ENCODE measurements at regions not wholly inside any gene's neighbourhood (a gene's known extent, or its start where the extent isn't known, plus 50 kb on each side); places are given as distances from the start of the nearest gene placed in this dataset.

GRCh38 chr17:73774852-73775251 lies 130.6 kb upstream of the SDK2 start:
- in situ Hi-C loops (cut with HindIII; ENCODE audit: low sequenced_read_pairs), result no loop called here
- no peak for DNase-seq (ENCODE audit: low spot score)

GRCh38 chr17:73776351-73777130 lies 132.3 kb upstream of the SDK2 start:
- no peak for DNase-seq (ENCODE audit: low spot score)
- in situ Hi-C loops (cut with HindIII; ENCODE audit: low sequenced_read_pairs), result no loop called here

GRCh38 chr17:73777131-73777449 lies 132.8 kb upstream of the SDK2 start:
- in situ Hi-C loops (cut with HindIII; ENCODE audit: low sequenced_read_pairs), result no loop called here
- DNase-seq (ENCODE audit: low spot score), result no peak

- in situ Hi-C loops (cut with HindIII; ENCODE audit: low sequenced_read_pairs), result no loop called here
These were observed 138.0 kb upstream of the SDK2 start for GRCh38 chr17:73782231-73782630.

GRCh38 chr17:73782641-73783381 lies 138.6 kb upstream of the SDK2 start:
- in situ Hi-C loops (cut with HindIII; ENCODE audit: low sequenced_read_pairs), result no loop called here
- no peak for DNase-seq (ENCODE audit: low spot score)

More at GRCh38 chr17:73782231-73782630, 138.0 kb upstream of the SDK2 start:
- DNase-seq (ENCODE audit: low spot score), result no peak

- DNase-seq (ENCODE audit: low spot score), result no peak
- in situ Hi-C loops (cut with HindIII; ENCODE audit: low sequenced_read_pairs), result no loop called here
These were observed 139.1 kb upstream of the SDK2 start for GRCh38 chr17:73783382-73783766.

GRCh38 chr17:73783945-73784603 lies 139.8 kb upstream of the SDK2 start:
- DNase-seq (ENCODE audit: low spot score), result peak; percentile 17
- in situ Hi-C loops (cut with HindIII; ENCODE audit: low sequenced_read_pairs), result no loop called here

GRCh38 chr17:73785496-73785895 lies 141.3 kb upstream of the SDK2 start:
- in situ Hi-C loops (cut with HindIII; ENCODE audit: low sequenced_read_pairs), result no loop called here
- no peak for DNase-seq (ENCODE audit: low spot score)

GRCh38 chr17:73785958-73786743 lies 141.9 kb upstream of the SDK2 start:
- in situ Hi-C loops (cut with HindIII; ENCODE audit: low sequenced_read_pairs), result no loop called here
- DNase-seq (ENCODE audit: low spot score), result no peak

- in situ Hi-C loops (cut with HindIII; ENCODE audit: low sequenced_read_pairs), result no loop called here
These were observed 143.1 kb upstream of the SDK2 start for GRCh38 chr17:73787076-73788059.

GRCh38 chr17:73788111-73788510 lies 143.9 kb upstream of the SDK2 start:
- in situ Hi-C loops (cut with HindIII; ENCODE audit: low sequenced_read_pairs), result no loop called here
- DNase-seq (ENCODE audit: low spot score), result no peak

More at GRCh38 chr17:73787076-73788059, 143.1 kb upstream of the SDK2 start:
- DNase-seq (ENCODE audit: low spot score), result no peak

- in situ Hi-C loops (cut with HindIII; ENCODE audit: low sequenced_read_pairs), result no loop called here
- no peak for DNase-seq (ENCODE audit: low spot score)
These were observed 146.9 kb upstream of the SDK2 start for GRCh38 chr17:73791121-73791520.

GRCh38 chr17:73791631-73792030 lies 147.4 kb upstream of the SDK2 start:
- no peak for DNase-seq (ENCODE audit: low spot score)
- in situ Hi-C loops (cut with HindIII; ENCODE audit: low sequenced_read_pairs), result no loop called here

GRCh38 chr17:73792994-73793393 lies 148.7 kb upstream of the SDK2 start:
- DNase-seq (ENCODE audit: low spot score), result no peak
- in situ Hi-C loops (cut with HindIII; ENCODE audit: low sequenced_read_pairs), result no loop called here

GRCh38 chr17:73794336-73794735 lies 150.1 kb upstream of the SDK2 start:
- DNase-seq (ENCODE audit: low spot score), result no peak
- in situ Hi-C loops (cut with HindIII; ENCODE audit: low sequenced_read_pairs), result no loop called here

GRCh38 chr17:73795730-73796129 lies 151.5 kb upstream of the SDK2 start:
- no peak for DNase-seq (ENCODE audit: low spot score)
- in situ Hi-C loops (cut with HindIII; ENCODE audit: low sequenced_read_pairs), result no loop called here

GRCh38 chr17:73797594-73798110 lies 153.4 kb upstream of the SDK2 start:
- no peak for DNase-seq (ENCODE audit: low spot score)
- in situ Hi-C loops (cut with HindIII; ENCODE audit: low sequenced_read_pairs), result no loop called here

GRCh38 chr17:73798111-73798748 lies 154.0 kb upstream of the SDK2 start:
- DNase-seq (ENCODE audit: low spot score), result no peak
- in situ Hi-C loops (cut with HindIII; ENCODE audit: low sequenced_read_pairs), result no loop called here
